Nephron (organoid): ENCODE measurements at regions not wholly inside any gene's neighbourhood (a gene's known extent, or its start where the extent isn't known, plus 50 kb on each side); places are given as distances from the start of the nearest gene placed in this dataset.

Experiments used
- H3K27ac Mint-ChIP-seq, 3 experiments: 2 replicates each; pipeline ENCODE4 v1.8.0; 2020; ENCODE audit warnings: mixed read lengths in 3 of 3, mild to moderate bottlenecking in 2 of 3, moderate library complexity in 1 of 3
- H3K27me3 Mint-ChIP-seq: 2 replicates; pipeline ENCODE4 v1.8.0; 2021; ENCODE audit warnings: low read depth, mild to moderate bottlenecking, moderate library complexity, mixed read lengths
- H3K36me3 Mint-ChIP-seq: 2 replicates; pipeline ENCODE4 v1.8.0; 2020; ENCODE audit warnings: low read depth, mixed read lengths
- H3K4me1 Mint-ChIP-seq: 2 replicates; pipeline ENCODE4 v1.8.0; 2020; ENCODE audit warnings: mixed read lengths
- H3K4me3 Mint-ChIP-seq, 3 experiments: 2 replicates each; pipeline ENCODE4 v1.8.0; 2020; ENCODE audit warnings: mild to moderate bottlenecking in 3 of 3, mixed read lengths in 3 of 3, moderate library complexity in 2 of 3
- H3K9me3 Mint-ChIP-seq: 2 replicates; pipeline ENCODE4 v1.8.0; 2020; ENCODE audit warnings: mixed read lengths
- CTCF ChIP-seq, 3 experiments: fragments of 200-600 bp; sonication (generic); IDR thresholded peaks; one replicate each; pipeline ENCODE4 v1.5.0; 2021; ENCODE audit warnings: antibody characterized with exemption in 3 of 3; ENCODE audit not compliant: unreplicated experiment in 3 of 3

- no peak for TF ChIP-seq CTCF (IDR thresholded peaks at IDR 0.05; ENCODE audit: unreplicated experiment in 3 of 3)
- Mint-ChIP-seq H3K4me3 (no peak overlapping the region), H3K4me1 (no peaks in the 10 kb centered on the region), H3K27ac (peak overlapping the region in 1 of 3 experiments; percentile 81), H3K9me3 (peaks cover under 1% of the 10 kb centered on the region), H3K36me3 (no peaks in the 10 kb centered on the region), H3K27me3 (no peaks in the 10 kb centered on the region)
These were observed 51.4 kb upstream of the LGSN start for GRCh38 chr6:63371104-63371715.

GRCh38 chr6:63372951-63373533, 53.3 kb upstream of the LGSN start:
- Mint-ChIP-seq H3K27ac (peak overlapping the region in 1 of 3 experiments; percentile 0), H3K4me1 (no peaks in the 10 kb centered on the region)

GRCh38 chr6:63389191-63389844, 69.5 kb upstream of the LGSN start:
- Mint-ChIP-seq H3K4me3 (no peak overlapping the region), H3K4me1 (no peaks in the 10 kb centered on the region), H3K27ac (no peak overlapping the region), H3K9me3 (no peaks in the 10 kb centered on the region), H3K27me3 (peaks cover 5% of the 10 kb centered on the region), H3K36me3 (no peaks in the 10 kb centered on the region)
- TF ChIP-seq CTCF (IDR thresholded peaks at IDR 0.05; ENCODE audit: unreplicated experiment in 3 of 3) = no peak

More at GRCh38 chr6:63372951-63373533, 53.3 kb upstream of the LGSN start:
- Mint-ChIP-seq H3K4me3 (no peak overlapping the region), H3K27me3 (no peaks in the 10 kb centered on the region), H3K36me3 (no peaks in the 10 kb centered on the region), H3K9me3 (no peaks in the 10 kb centered on the region)
- TF ChIP-seq CTCF (IDR thresholded peaks at IDR 0.05; ENCODE audit: unreplicated experiment in 3 of 3) = no peak

GRCh38 chr6:63391203-63391970, 71.6 kb upstream of the LGSN start:
- Mint-ChIP-seq H3K27ac (no peak overlapping the region), H3K4me1 (no peaks in the 10 kb centered on the region), H3K27me3 (peaks cover 4% of the 10 kb centered on the region), H3K4me3 (no peak overlapping the region), H3K36me3 (no peaks in the 10 kb centered on the region), H3K9me3 (no peaks in the 10 kb centered on the region)
- no peak for TF ChIP-seq CTCF (IDR thresholded peaks at IDR 0.05; ENCODE audit: unreplicated experiment in 3 of 3)

GRCh38 chr6:63392092-63392724, 72.4 kb upstream of the LGSN start:
- no peaks in the 10 kb centered on the region for H3K4me1 Mint-ChIP-seq
- no peaks in the 10 kb centered on the region for H3K27me3 Mint-ChIP-seq
- no peak overlapping the region for H3K4me3 Mint-ChIP-seq
- no peaks in the 10 kb centered on the region for H3K36me3 Mint-ChIP-seq
- no peak for TF ChIP-seq CTCF (IDR thresholded peaks at IDR 0.05; ENCODE audit: unreplicated experiment in 3 of 3)
- H3K9me3 Mint-ChIP-seq = no peaks in the 10 kb centered on the region
- H3K27ac Mint-ChIP-seq = no peak overlapping the region
